ENCODE measurements at regions not wholly inside any gene's neighbourhood (a gene's known extent, or its start where the extent isn't known, plus 50 kb on each side); places are given as distances from the start of the nearest gene placed in this dataset.

DNA sequence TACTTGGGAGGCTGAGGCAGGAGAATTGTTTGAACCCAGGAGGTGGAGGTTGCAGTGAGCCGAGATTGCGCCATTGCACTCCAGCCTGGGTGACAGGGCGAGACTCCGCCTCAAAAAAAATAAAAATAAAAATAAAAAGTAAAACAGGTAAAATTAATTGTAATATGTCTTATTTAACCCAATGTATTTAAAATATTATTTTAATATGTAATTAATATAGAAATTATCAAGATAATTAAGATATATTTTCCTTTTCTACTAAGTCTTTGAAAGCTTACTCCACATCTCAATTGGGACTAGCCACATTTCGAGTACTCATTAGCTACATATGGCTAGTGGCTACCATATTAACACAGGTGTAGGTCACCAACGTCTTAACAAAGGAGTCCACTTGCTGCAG, 61.6 kb upstream of the IPO9 start:
- CTCF ChIA-PET, result interaction anchor here (0.6 kb wide), 1 partner anchor 27 kb away, joined by 5 read pairs; no protein-coding TSS in a partner anchor
- intact Hi-C loops (cut with micrococcal nuclease; ENCODE audit: unreplicated experiment), result no loop called here

GRCh38 chr1:201769072-201769471, 59.9 kb upstream of the IPO9 start:
- intact Hi-C loops (cut with micrococcal nuclease; ENCODE audit: unreplicated experiment), result no loop called here
- ChIA-PET POLR2A (ENCODE audit: low non-redundant PET) (no interaction called here), CTCF (no interaction called here)
- TF ChIP-seq CTCF (conservative IDR thresholded peaks at IDR 0.05; ENCODE audit: low read depth, low read length) (no peak), EZH2 (IDR thresholded peaks at IDR 0.05; ENCODE audit: borderline replicate concordance, low read depth, low read length, poor library complexity, severe bottlenecking) (no peak)
- peaks cover 9% of the 10 kb centered on the region for H3K9me3 ChIP-seq (ENCODE audit: low read depth, low read length, poor library complexity, severe bottlenecking)
- no peak for DNase-seq (ENCODE audit: low spot score)
- BruUV-seq (replicated peaks), result no TSS peak
- H3K4me1 ChIP-seq (ENCODE audit: insufficient read depth, low read length, poor library complexity, severe bottlenecking), result peaks cover 2% of the 10 kb centered on the region
- H3K36me3 ChIP-seq (ENCODE audit: insufficient read depth, low read length, poor library complexity, severe bottlenecking), result no peaks in the 10 kb centered on the region
- no peak overlapping the region for H3K4me3 ChIP-seq (ENCODE audit: low read depth, low read length, poor library complexity, severe bottlenecking)
- no peak overlapping the region for H3K27ac ChIP-seq (ENCODE audit: low read depth, low read length, poor library complexity, severe bottlenecking)
- H3K27me3 ChIP-seq (replicated peaks; ENCODE audit: insufficient read depth, low read depth, low read length, poor library complexity), result no peaks in the 10 kb centered on the region

More for the DNA sequence above, 61.6 kb upstream of the IPO9 start:
- no peaks in the 10 kb centered on the region for H3K27me3 ChIP-seq (replicated peaks; ENCODE audit: insufficient read depth, low read depth, low read length, poor library complexity)
- POLR2A ChIA-PET (ENCODE audit: low non-redundant PET), result no interaction called here
- H3K36me3 ChIP-seq (ENCODE audit: insufficient read depth, low read length, poor library complexity, severe bottlenecking), result no peaks in the 10 kb centered on the region
- no peak for TF ChIP-seq EZH2 (IDR thresholded peaks at IDR 0.05; ENCODE audit: borderline replicate concordance, low read depth, low read length, poor library complexity, severe bottlenecking)
- no peak for TF ChIP-seq CTCF (conservative IDR thresholded peaks at IDR 0.05; ENCODE audit: low read depth, low read length)
- H3K27ac ChIP-seq (ENCODE audit: low read depth, low read length, poor library complexity, severe bottlenecking), result no peak overlapping the region
- no peak overlapping the region for H3K4me3 ChIP-seq (ENCODE audit: low read depth, low read length, poor library complexity, severe bottlenecking)
- DNase-seq (ENCODE audit: low spot score), result no peak
- no TSS peak for BruUV-seq (replicated peaks)
- H3K4me1 ChIP-seq (ENCODE audit: insufficient read depth, low read length, poor library complexity, severe bottlenecking), result peaks cover 17% of the 10 kb centered on the region
- peaks cover 9% of the 10 kb centered on the region for H3K9me3 ChIP-seq (ENCODE audit: low read depth, low read length, poor library complexity, severe bottlenecking)

- H3K27me3 ChIP-seq (replicated peaks; ENCODE audit: insufficient read depth, low read depth, low read length, poor library complexity), result no peaks in the 10 kb centered on the region
- POLR2A ChIA-PET (ENCODE audit: low non-redundant PET), result no interaction called here
- BruUV-seq (replicated peaks), result no TSS peak
- no peak for TF ChIP-seq CTCF (conservative IDR thresholded peaks at IDR 0.05; ENCODE audit: low read depth, low read length)
- TF ChIP-seq EZH2 (IDR thresholded peaks at IDR 0.05; ENCODE audit: borderline replicate concordance, low read depth, low read length, poor library complexity, severe bottlenecking), result no peak
- peaks cover 9% of the 10 kb centered on the region for H3K9me3 ChIP-seq (ENCODE audit: low read depth, low read length, poor library complexity, severe bottlenecking)
- DNase-seq (ENCODE audit: low spot score), result no peak
- no peak overlapping the region for H3K27ac ChIP-seq (ENCODE audit: low read depth, low read length, poor library complexity, severe bottlenecking)
- H3K4me1 ChIP-seq (ENCODE audit: insufficient read depth, low read length, poor library complexity, severe bottlenecking), result no peaks in the 10 kb centered on the region
- intact Hi-C loops (cut with micrococcal nuclease; ENCODE audit: unreplicated experiment), result no loop called here
- CTCF ChIA-PET, result no interaction called here
- H3K4me3 ChIP-seq (ENCODE audit: low read depth, low read length, poor library complexity, severe bottlenecking), result no peak overlapping the region
- no peaks in the 10 kb centered on the region for H3K36me3 ChIP-seq (ENCODE audit: insufficient read depth, low read length, poor library complexity, severe bottlenecking)
These were observed 59.0 kb upstream of the IPO9 start for GRCh38 chr1:201769966-201770365.
